Esophagus squamous epithelium (tissue), 4 donors: ENCODE measurements at regions not wholly inside any gene's neighbourhood (a gene's known extent, or its start where the extent isn't known, plus 50 kb on each side); places are given as distances from the start of the nearest gene placed in this dataset.

ENCODE experiments used
- POLR2A ChIP-seq, 4 donors: fragments of 450-650 bp; IDR thresholded peaks; one replicate each; pipeline ENCODE4 v1.6.1; 2017; ENCODE audit warnings: antibody characterized with exemption in 4 of 4, mild to moderate bottlenecking in 4 of 4, moderate library complexity in 3 of 4
- TF ChIP-seq, protein P1 (sequence below), 6 experiments: fragments of 450-650 bp in 4 of 6; fragments of 200-600 bp in 2 of 6; sonication (generic) in 2 of 6; IDR thresholded peaks; one replicate each; pipeline ENCODE4 v1.5.1; 2016 to 2019; ENCODE audit warnings: antibody characterized with exemption in 6 of 6, mild to moderate bottlenecking in 4 of 6, moderate library complexity in 4 of 6

GRCh38 chr13:76823969-76824368 is 62.2 kb downstream of the KCTD12 start:
- TF ChIP-seq POLR2A (IDR thresholded peaks at IDR 0.05), result no peak
- TF ChIP-seq, protein P1, sequence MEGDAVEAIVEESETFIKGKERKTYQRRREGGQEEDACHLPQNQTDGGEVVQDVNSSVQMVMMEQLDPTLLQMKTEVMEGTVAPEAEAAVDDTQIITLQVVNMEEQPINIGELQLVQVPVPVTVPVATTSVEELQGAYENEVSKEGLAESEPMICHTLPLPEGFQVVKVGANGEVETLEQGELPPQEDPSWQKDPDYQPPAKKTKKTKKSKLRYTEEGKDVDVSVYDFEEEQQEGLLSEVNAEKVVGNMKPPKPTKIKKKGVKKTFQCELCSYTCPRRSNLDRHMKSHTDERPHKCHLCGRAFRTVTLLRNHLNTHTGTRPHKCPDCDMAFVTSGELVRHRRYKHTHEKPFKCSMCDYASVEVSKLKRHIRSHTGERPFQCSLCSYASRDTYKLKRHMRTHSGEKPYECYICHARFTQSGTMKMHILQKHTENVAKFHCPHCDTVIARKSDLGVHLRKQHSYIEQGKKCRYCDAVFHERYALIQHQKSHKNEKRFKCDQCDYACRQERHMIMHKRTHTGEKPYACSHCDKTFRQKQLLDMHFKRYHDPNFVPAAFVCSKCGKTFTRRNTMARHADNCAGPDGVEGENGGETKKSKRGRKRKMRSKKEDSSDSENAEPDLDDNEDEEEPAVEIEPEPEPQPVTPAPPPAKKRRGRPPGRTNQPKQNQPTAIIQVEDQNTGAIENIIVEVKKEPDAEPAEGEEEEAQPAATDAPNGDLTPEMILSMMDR (IDR thresholded peaks at IDR 0.05), result no peak
